ENCODE measurements at regions not wholly inside any gene's neighbourhood (a gene's known extent, or its start where the extent isn't known, plus 50 kb on each side); places are given as distances from the start of the nearest gene placed in this dataset.

GRCh38 chr10:4546500-4546899 lies 279.5 kb upstream of the AKR1E2 start:
- Histone ChIP-seq H4K20me1 (ENCODE audit: insufficient read depth, poor library complexity, severe bottlenecking) (no peaks in the 10 kb centered on the region), H2AFZ (peak overlapping the region; percentile 58), H3K79me2 (no peaks in the 10 kb centered on the region), H3K9me2 (replicated peaks; ENCODE audit: insufficient read depth) (no peaks in the 10 kb centered on the region), H3K4me3 (no peak overlapping the region), H3K4me2 (peak overlapping the region; percentile 57), H3K9me3 (ENCODE audit: low read depth) (no peaks in the 10 kb centered on the region), H3K27me3 (no peaks in the 10 kb centered on the region), H3K27ac (peak overlapping the region; percentile 55), H3K36me3 (replicated peaks; ENCODE audit: insufficient read depth, low read depth) (no peaks in the 10 kb centered on the region), H3K4me1 (ENCODE audit: insufficient read depth) (peaks cover 4% of the 10 kb centered on the region)
- TF ChIP-seq CTCF (IDR thresholded peaks at IDR 0.05; ENCODE audit: poor library complexity) (no peak), EZH2phosphoT487 (IDR thresholded peaks at IDR 0.05; ENCODE audit: low read depth, severe bottlenecking, unreplicated experiment) (no peak), EZH2 (IDR thresholded peaks at IDR 0.05; ENCODE audit: borderline replicate concordance) (no peak)
- 70% methylated on average over 7 of the region's 7 CpGs for WGBS (ENCODE audit: low lambda C conversion rate, missing lambda C conversion rate)
- peak; percentile 9 for DNase-seq (ENCODE audit: low spot score)

- Histone ChIP-seq H4K20me1 (ENCODE audit: insufficient read depth, poor library complexity, severe bottlenecking) (no peaks in the 10 kb centered on the region), H3K27ac (no peak overlapping the region), H3K4me1 (ENCODE audit: insufficient read depth) (peaks cover 4% of the 10 kb centered on the region), H3K27me3 (no peaks in the 10 kb centered on the region), H3K79me2 (no peaks in the 10 kb centered on the region), H3K9me3 (ENCODE audit: low read depth) (no peaks in the 10 kb centered on the region), H2AFZ (no peak overlapping the region), H3K4me2 (no peak overlapping the region), H3K4me3 (no peak overlapping the region), H3K9me2 (replicated peaks; ENCODE audit: insufficient read depth) (no peaks in the 10 kb centered on the region), H3K36me3 (replicated peaks; ENCODE audit: insufficient read depth, low read depth) (no peaks in the 10 kb centered on the region)
- WGBS (ENCODE audit: low lambda C conversion rate, missing lambda C conversion rate): 73% methylated on average over 7 of the region's 7 CpGs
- no peak for TF ChIP-seq EZH2 (IDR thresholded peaks at IDR 0.05; ENCODE audit: borderline replicate concordance)
- TF ChIP-seq CTCF (IDR thresholded peaks at IDR 0.05; ENCODE audit: poor library complexity): no peak
- DNase-seq (ENCODE audit: low spot score): no peak
Measured at GRCh38 chr10:4545062-4545461, 280.9 kb upstream of the AKR1E2 start.

GRCh38 chr10:4543938-4544533 lies 282.0 kb upstream of the AKR1E2 start:
- WGBS (ENCODE audit: low lambda C conversion rate, missing lambda C conversion rate): 79% methylated on average over 7 of the region's 7 CpGs
- Histone ChIP-seq H3K9me3 (ENCODE audit: low read depth) (no peaks in the 10 kb centered on the region), H3K27me3 (no peaks in the 10 kb centered on the region), H3K27ac (no peak overlapping the region), H3K4me1 (ENCODE audit: insufficient read depth) (peaks cover 4% of the 10 kb centered on the region), H4K20me1 (ENCODE audit: insufficient read depth, poor library complexity, severe bottlenecking) (no peaks in the 10 kb centered on the region), H3K4me3 (no peak overlapping the region), H3K9me2 (replicated peaks; ENCODE audit: insufficient read depth) (no peaks in the 10 kb centered on the region), H3K36me3 (replicated peaks; ENCODE audit: insufficient read depth, low read depth) (no peaks in the 10 kb centered on the region), H2AFZ (no peak overlapping the region), H3K79me2 (no peaks in the 10 kb centered on the region), H3K4me2 (no peak overlapping the region)
- no peak for TF ChIP-seq CTCF (IDR thresholded peaks at IDR 0.05; ENCODE audit: poor library complexity)
- TF ChIP-seq EZH2 (IDR thresholded peaks at IDR 0.05; ENCODE audit: borderline replicate concordance): no peak
- TF ChIP-seq EZH2phosphoT487 (IDR thresholded peaks at IDR 0.05; ENCODE audit: low read depth, severe bottlenecking, unreplicated experiment): no peak
- DNase-seq (ENCODE audit: low spot score): no peak

GRCh38 chr10:4541292-4541691 lies 284.7 kb upstream of the AKR1E2 start:
- no peak overlapping the region for H3K4me2 ChIP-seq
- peak; percentile 7 for DNase-seq (ENCODE audit: low spot score)

More at GRCh38 chr10:4541292-4541691, 284.7 kb upstream of the AKR1E2 start:
- Histone ChIP-seq H3K4me3 (no peak overlapping the region), H4K20me1 (ENCODE audit: insufficient read depth, poor library complexity, severe bottlenecking) (no peaks in the 10 kb centered on the region), H3K9me3 (ENCODE audit: low read depth) (no peaks in the 10 kb centered on the region), H3K4me1 (ENCODE audit: insufficient read depth) (peaks cover 4% of the 10 kb centered on the region), H3K27me3 (no peaks in the 10 kb centered on the region), H2AFZ (no peak overlapping the region), H3K9me2 (replicated peaks; ENCODE audit: insufficient read depth) (no peaks in the 10 kb centered on the region), H3K36me3 (replicated peaks; ENCODE audit: insufficient read depth, low read depth) (no peaks in the 10 kb centered on the region), H3K27ac (no peak overlapping the region), H3K79me2 (no peaks in the 10 kb centered on the region)
- no peak for TF ChIP-seq CTCF (IDR thresholded peaks at IDR 0.05; ENCODE audit: poor library complexity)
- no peak for TF ChIP-seq EZH2 (IDR thresholded peaks at IDR 0.05; ENCODE audit: borderline replicate concordance)
- TF ChIP-seq EZH2phosphoT487 (IDR thresholded peaks at IDR 0.05; ENCODE audit: low read depth, severe bottlenecking, unreplicated experiment): no peak
